ENCODE measurements at regions not wholly inside any gene's neighbourhood (a gene's known extent, or its start where the extent isn't known, plus 50 kb on each side); places are given as distances from the start of the nearest gene placed in this dataset.

DNA sequence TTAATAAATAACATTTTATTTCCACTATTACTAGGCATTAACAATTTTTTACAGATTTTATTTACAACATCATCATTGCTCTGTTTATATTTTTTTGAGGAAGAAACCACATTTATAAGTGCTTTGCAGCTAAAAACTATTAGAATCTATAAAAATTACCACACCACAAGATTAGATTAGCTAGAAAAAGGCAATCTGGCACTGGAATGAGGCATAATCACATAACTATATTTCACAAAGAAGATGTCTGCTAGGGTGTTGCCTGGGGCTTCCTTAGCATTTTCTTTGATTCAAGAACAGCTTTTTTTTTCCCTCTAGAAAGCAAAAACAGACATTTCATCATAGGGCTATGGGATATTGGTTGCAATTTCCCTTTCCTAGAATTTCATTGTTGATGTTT, 2169.2 kb downstream of the MRPL39 start:
- H3K9me3 ChIP-seq, result no peaks in the 10 kb centered on the region
- intact Hi-C loops (cut with DNase I), result no loop called here
- no peak for TF ChIP-seq POLR2A (IDR thresholded peaks at IDR 0.05)
- TF ChIP-seq CTCF (IDR thresholded peaks at IDR 0.05), result no peak
- TF ChIP-seq EP300 (IDR thresholded peaks at IDR 0.05), result no peak
- H3K36me3 ChIP-seq, result no peaks in the 10 kb centered on the region
- DNase-seq, result no peak
- no peaks in the 10 kb centered on the region for H3K4me1 ChIP-seq (ENCODE audit: insufficient read depth)
- H3K27me3 ChIP-seq, result no peaks in the 10 kb centered on the region
- H3K27ac ChIP-seq, result no peak overlapping the region
- H3K4me3 ChIP-seq, result no peak overlapping the region

GRCh38 chr21:23402929-23403520, 2204.3 kb downstream of the MRPL39 start:
- H3K4me3 ChIP-seq, result no peak overlapping the region
- H3K9me3 ChIP-seq, result no peaks in the 10 kb centered on the region
- 37 to 54% (median 40%) methylated on average over 2 of the region's 2 CpGs for WGBS, 3 donors
- no peaks in the 10 kb centered on the region for H3K4me1 ChIP-seq (ENCODE audit: insufficient read depth)
- TF ChIP-seq CTCF (IDR thresholded peaks at IDR 0.05), result no peak
- no peak for TF ChIP-seq EP300 (IDR thresholded peaks at IDR 0.05)
- no peak for TF ChIP-seq POLR2A (IDR thresholded peaks at IDR 0.05)
- no peaks in the 10 kb centered on the region for H3K36me3 ChIP-seq
- H3K27ac ChIP-seq, result no peak overlapping the region
- H3K27me3 ChIP-seq, result no peaks in the 10 kb centered on the region
- DNase-seq, result no peak
- intact Hi-C loops (cut with DNase I), result no loop called here

DNA sequence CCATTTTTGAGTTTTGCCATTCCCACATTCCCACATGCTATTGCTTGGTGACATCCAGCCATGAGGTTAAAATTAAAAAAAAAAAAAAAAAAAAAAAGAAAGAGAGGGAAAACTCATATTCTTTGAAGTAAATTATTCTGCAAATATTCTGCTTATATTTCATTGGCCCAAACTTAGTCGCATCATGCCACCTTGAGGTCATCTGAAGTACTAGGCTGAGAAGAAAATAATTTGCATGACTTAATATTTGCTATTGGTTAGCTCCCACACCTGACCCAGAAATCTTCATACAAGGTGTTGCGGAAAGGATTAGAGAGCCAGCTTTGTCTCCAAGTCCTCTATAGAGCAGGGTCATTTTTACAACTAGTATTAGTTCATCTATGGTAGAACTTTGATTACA, 2206.0 kb downstream of the MRPL39 start:
- H3K27me3 ChIP-seq, result no peaks in the 10 kb centered on the region
- no peaks in the 10 kb centered on the region for H3K36me3 ChIP-seq
- intact Hi-C loops (cut with DNase I), result no loop called here
- no peak overlapping the region for H3K4me3 ChIP-seq
- WGBS, 3 donors, result 76 to 87% (median 80%) methylated on average over 2 of the region's 2 CpGs
- no peak overlapping the region for H3K27ac ChIP-seq
- no peaks in the 10 kb centered on the region for H3K4me1 ChIP-seq (ENCODE audit: insufficient read depth)
- TF ChIP-seq POLR2A (IDR thresholded peaks at IDR 0.05), result no peak
- no peak for TF ChIP-seq CTCF (IDR thresholded peaks at IDR 0.05)
- TF ChIP-seq EP300 (IDR thresholded peaks at IDR 0.05), result no peak
- DNase-seq, result no peak
- no peaks in the 10 kb centered on the region for H3K9me3 ChIP-seq

GRCh38 chr21:23398726-23399125, 2208.6 kb downstream of the MRPL39 start:
- H3K4me1 ChIP-seq (ENCODE audit: insufficient read depth), result no peaks in the 10 kb centered on the region
- no peak overlapping the region for H3K4me3 ChIP-seq
- DNase-seq, result no peak
- 76 to 88% (median 79%) methylated on average over 1 of the region's 1 CpG for WGBS, 3 donors
- no peaks in the 10 kb centered on the region for H3K27me3 ChIP-seq
- H3K27ac ChIP-seq, result no peak overlapping the region
- TF ChIP-seq EP300 (IDR thresholded peaks at IDR 0.05), result no peak
- TF ChIP-seq POLR2A (IDR thresholded peaks at IDR 0.05), result no peak
- no peak for TF ChIP-seq CTCF (IDR thresholded peaks at IDR 0.05)
- H3K36me3 ChIP-seq, result no peaks in the 10 kb centered on the region
- no peaks in the 10 kb centered on the region for H3K9me3 ChIP-seq
- intact Hi-C loops (cut with DNase I), result no loop called here
